HepG2 (cell line): ENCODE measurements at regions not wholly inside any gene's neighbourhood (a gene's known extent, or its start where the extent isn't known, plus 50 kb on each side); places are given as distances from the start of the nearest gene placed in this dataset.

ENCODE experiments used
- CTCF ChIP-seq: sonication (generic); formaldehyde crosslinking; IDR thresholded peaks from 2 replicates; pipeline ENCODE4 v1.5.0; 2020; ENCODE audit warnings: mild to moderate bottlenecking, missing genetic modification reagents, moderate library complexity
- EED ChIP-seq: sonication (generic); formaldehyde crosslinking; IDR thresholded peaks from 2 replicates; pipeline ENCODE4 v1.5.0; 2020; ENCODE audit warnings: mild to moderate bottlenecking, missing genetic modification reagents
- EZH2 ChIP-seq: conservative IDR thresholded peaks from 2 replicates; pipeline ENCODE4 v1.6.1; 2012; ENCODE audit warnings: mild to moderate bottlenecking, low read depth, low read length, moderate library complexity
- MAX ChIP-seq: IDR thresholded peaks from 2 replicates; pipeline ENCODE4 v1.6.1; 2012; ENCODE audit warnings: inconsistent platforms
- MXI1 ChIP-seq: IDR thresholded peaks from 3 replicates; pipeline ENCODE4 v1.6.1; 2012; ENCODE audit warnings: low read depth, low read length, inconsistent platforms, borderline replicate concordance
- RORA ChIP-seq: sonication (generic); formaldehyde crosslinking; IDR thresholded peaks from 2 replicates; pipeline ENCODE4 v1.5.0; 2020; ENCODE audit warnings: mild to moderate bottlenecking, missing genetic modification reagents, moderate library complexity
- SMAD1 ChIP-seq: sonication (generic); formaldehyde crosslinking; IDR thresholded peaks from 2 replicates; pipeline ENCODE4 v1.4.0; 2020; ENCODE audit warnings: missing genetic modification reagents, low read depth, mild to moderate bottlenecking, borderline replicate concordance
- YEATS4 ChIP-seq: sonication (generic); formaldehyde crosslinking; IDR thresholded peaks from 2 replicates; pipeline ENCODE4 v1.4.0; 2020; ENCODE audit warnings: missing genetic modification reagents, borderline replicate concordance
- ZBTB44 ChIP-seq: sonication (generic); formaldehyde crosslinking; IDR thresholded peaks from 2 replicates; pipeline ENCODE4 v1.4.0; 2020; ENCODE audit warnings: missing genetic modification reagents
- ZHX2 ChIP-seq, 2 experiments: sonication (generic) in 1 of 2; formaldehyde crosslinking in 1 of 2; IDR thresholded peaks; 2 replicates each; pipeline versions ENCODE4 v1.6.1 to v1.9.0; 2014 to 2022; ENCODE audit warnings: antibody characterized with exemption in 1 of 2, borderline replicate concordance in 1 of 2, inconsistent platforms in 1 of 2, low read depth in 1 of 2, missing genetic modification reagents in 1 of 2
- ZNF770 ChIP-seq: sonication (generic); formaldehyde crosslinking; IDR thresholded peaks from 2 replicates; pipeline ENCODE4 v1.5.0; 2020; ENCODE audit warnings: mild to moderate bottlenecking, missing genetic modification reagents
- TF ChIP-seq, protein P1 (sequence below): IDR thresholded peaks from 2 replicates; pipeline ENCODE4 v1.6.1; 2012; ENCODE audit warnings: low read length, improper control_type of control experiment

DNA sequence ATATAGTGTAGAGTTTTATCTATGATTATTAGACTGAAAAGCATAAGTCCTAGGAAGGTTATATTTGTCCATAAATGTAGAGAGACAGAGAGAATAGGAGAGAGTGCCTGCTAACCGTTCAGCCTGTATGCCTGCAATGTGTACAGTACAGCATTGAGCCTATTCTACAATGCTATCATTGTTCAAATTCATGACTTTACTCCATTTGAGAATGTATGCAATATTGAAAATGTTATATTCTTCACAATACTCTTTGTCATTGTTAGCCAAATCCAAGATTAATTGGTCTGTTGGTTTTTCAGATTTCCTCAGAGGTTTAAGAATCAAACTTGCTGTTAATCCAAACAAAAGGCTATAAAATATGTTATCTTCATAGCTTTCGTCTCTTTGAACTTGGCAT, 585.2 kb upstream of the B3GALT2 start:
- TF ChIP-seq, protein P1, sequence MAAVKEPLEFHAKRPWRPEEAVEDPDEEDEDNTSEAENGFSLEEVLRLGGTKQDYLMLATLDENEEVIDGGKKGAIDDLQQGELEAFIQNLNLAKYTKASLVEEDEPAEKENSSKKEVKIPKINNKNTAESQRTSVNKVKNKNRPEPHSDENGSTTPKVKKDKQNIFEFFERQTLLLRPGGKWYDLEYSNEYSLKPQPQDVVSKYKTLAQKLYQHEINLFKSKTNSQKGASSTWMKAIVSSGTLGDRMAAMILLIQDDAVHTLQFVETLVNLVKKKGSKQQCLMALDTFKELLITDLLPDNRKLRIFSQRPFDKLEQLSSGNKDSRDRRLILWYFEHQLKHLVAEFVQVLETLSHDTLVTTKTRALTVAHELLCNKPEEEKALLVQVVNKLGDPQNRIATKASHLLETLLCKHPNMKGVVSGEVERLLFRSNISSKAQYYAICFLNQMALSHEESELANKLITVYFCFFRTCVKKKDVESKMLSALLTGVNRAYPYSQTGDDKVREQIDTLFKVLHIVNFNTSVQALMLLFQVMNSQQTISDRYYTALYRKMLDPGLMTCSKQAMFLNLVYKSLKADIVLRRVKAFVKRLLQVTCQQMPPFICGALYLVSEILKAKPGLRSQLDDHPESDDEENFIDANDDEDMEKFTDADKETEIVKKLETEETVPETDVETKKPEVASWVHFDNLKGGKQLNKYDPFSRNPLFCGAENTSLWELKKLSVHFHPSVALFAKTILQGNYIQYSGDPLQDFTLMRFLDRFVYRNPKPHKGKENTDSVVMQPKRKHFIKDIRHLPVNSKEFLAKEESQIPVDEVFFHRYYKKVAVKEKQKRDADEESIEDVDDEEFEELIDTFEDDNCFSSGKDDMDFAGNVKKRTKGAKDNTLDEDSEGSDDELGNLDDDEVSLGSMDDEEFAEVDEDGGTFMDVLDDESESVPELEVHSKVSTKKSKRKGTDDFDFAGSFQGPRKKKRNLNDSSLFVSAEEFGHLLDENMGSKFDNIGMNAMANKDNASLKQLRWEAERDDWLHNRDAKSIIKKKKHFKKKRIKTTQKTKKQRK, result no peak
- TF ChIP-seq YEATS4 (CRISPR knock-in tag) (no peak), ZNF770 (CRISPR knock-in tag) (no peak), MXI1 (no peak), ZBTB44 (CRISPR knock-in tag) (no peak), RORA (no peak), EZH2 (no peak), SMAD1 (no peak), ZHX2 (IDR thresholded peaks at IDR 0.05; ENCODE audit: low read depth) (no peak), ZHX2 (CRISPR knock-in tag; IDR thresholded peaks at IDR 0.05; ENCODE audit: borderline replicate concordance) (no peak), CTCF (CRISPR knock-in tag) (no peak), EED (no peak), MAX (no peak)
